ENCODE measurements at regions not wholly inside any gene's neighbourhood (a gene's known extent, or its start where the extent isn't known, plus 50 kb on each side); places are given as distances from the start of the nearest gene placed in this dataset.
A peak's percentile ranks its signal among the peaks of the same experiment; 100 is the strongest.

DNA sequence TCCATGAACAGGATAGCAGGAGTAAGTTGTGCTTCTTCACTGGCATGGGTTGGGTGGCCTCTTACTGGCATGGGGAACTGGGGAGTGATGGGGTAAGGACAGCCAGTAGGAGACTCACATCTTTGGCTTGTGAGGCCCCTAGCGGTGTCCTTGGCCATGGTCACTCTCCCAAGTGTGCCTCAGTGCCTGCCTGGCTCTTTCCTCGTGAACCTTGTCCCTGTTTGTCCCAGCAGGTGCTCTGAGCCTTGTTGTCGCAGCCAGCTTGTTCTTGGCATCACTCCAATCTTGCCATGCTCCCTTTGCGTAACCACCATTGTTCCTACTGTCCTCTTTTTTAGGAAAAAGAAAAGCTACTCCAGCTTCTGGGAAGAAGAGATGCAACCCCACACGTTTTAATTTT lies 53.6 kb upstream of the SDK2 start (continued):
- TF ChIP-seq ZNF142 (CRISPR knock-in tag; IDR thresholded peaks at IDR 0.05): no peak
- TF ChIP-seq ZMYM4 (CRISPR knock-in tag; IDR thresholded peaks at IDR 0.05): peak; percentile 70
- TF ChIP-seq FOXO4 (CRISPR knock-in tag; conservative IDR thresholded peaks at IDR 0.05): no peak
- no peak for TF ChIP-seq POLR2AphosphoS2 (IDR thresholded peaks at IDR 0.05; ENCODE audit: low read depth, low read length)
- peak; percentile 46; the same call in 1 of the 2 replicates for TF ChIP-seq KDM2A (CRISPR knock-in tag; IDR thresholded peaks at IDR 0.05; ENCODE audit: borderline replicate concordance, low read depth)
- 0 out of 2 replicates have a peak, but pooled peaks have one; percentile 19 for TF ChIP-seq ELF1 (CRISPR knock-in tag; IDR thresholded peaks at IDR 0.05)
- TF ChIP-seq NRL (CRISPR knock-in tag; IDR thresholded peaks at IDR 0.05; ENCODE audit: borderline replicate concordance): no peak
- TF ChIP-seq ZNF317 (CRISPR knock-in tag; IDR thresholded peaks at IDR 0.05): no peak
- TF ChIP-seq BHLHE40 (IDR thresholded peaks at IDR 0.05; ENCODE audit: low read length): peak; percentile 19; the same call in 1 of the 2 replicates
- TF ChIP-seq AFF4 (CRISPR knock-in tag; IDR thresholded peaks at IDR 0.05): no peak
- TF ChIP-seq ZNF207 (IDR thresholded peaks at IDR 0.05; ENCODE audit: borderline replicate concordance): no peak
- TF ChIP-seq ZNF703 (CRISPR knock-in tag; IDR thresholded peaks at IDR 0.05; ENCODE audit: borderline replicate concordance): no peak
- TF ChIP-seq SMC3 (IDR thresholded peaks at IDR 0.05; ENCODE audit: low read length): 0 out of 2 replicates have a peak, but pooled peaks have one; percentile 19
- peak; percentile 93 for TF ChIP-seq ZNF12 (CRISPR knock-in tag; IDR thresholded peaks at IDR 0.05)
- peak; percentile 77 for TF ChIP-seq SALL1 (CRISPR knock-in tag; IDR thresholded peaks at IDR 0.05)
- no peak for TF ChIP-seq SYNCRIP (IDR thresholded peaks at IDR 0.05; ENCODE audit: insufficient read depth, low read depth, low read length)
- TF ChIP-seq ZBTB21 (CRISPR knock-in tag; IDR thresholded peaks at IDR 0.05): no peak
- TF ChIP-seq PRDM4 (CRISPR knock-in tag; IDR thresholded peaks at IDR 0.05; ENCODE audit: borderline replicate concordance): no peak

Measured in HepG2 (cell line).